ENCODE measurements at regions not wholly inside any gene's neighbourhood (a gene's known extent, or its start where the extent isn't known, plus 50 kb on each side); places are given as distances from the start of the nearest gene placed in this dataset.

DNA sequence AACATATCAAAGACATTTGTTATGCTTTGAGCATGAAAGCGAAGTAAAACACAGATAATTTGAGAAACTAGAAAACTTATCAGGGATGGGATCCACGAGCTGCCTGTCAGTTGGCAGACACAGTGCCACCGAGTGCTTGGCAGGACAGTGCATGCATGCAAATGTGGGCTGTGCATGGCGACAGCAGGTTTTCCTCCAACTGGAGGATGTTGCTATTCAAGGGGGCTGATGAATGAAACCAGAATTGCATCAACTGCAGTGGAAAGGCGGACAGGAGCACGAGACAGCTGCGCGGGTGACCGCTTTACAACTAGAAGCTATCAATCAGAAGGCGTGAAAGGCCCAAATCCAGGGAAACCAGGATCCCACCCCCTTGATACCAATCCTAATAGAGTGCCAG, 244.3 kb downstream of the NR2F2 start:
- H3K79me2 ChIP-seq (ENCODE audit: insufficient read depth, low read length), result no peaks in the 10 kb centered on the region
- H3K9me3 ChIP-seq (ENCODE audit: low read length), result no peaks in the 10 kb centered on the region
- H3K4me2 ChIP-seq (ENCODE audit: low read depth, low read length), result no peak overlapping the region
- no TSS peak for BruUV-seq (replicated peaks)
- ATAC-seq (no peak), DNase-seq (ENCODE audit: low spot score) (no peak), FAIRE-seq (no peak)
- in situ Hi-C loops (cut with HindIII; ENCODE audit: extremely low pct_ligation_motif_present, low pct_unique_long_range_greater_than_20kb), result no loop called here
- no peak overlapping the region for H3K27ac ChIP-seq (ENCODE audit: extremely low read length, insufficient read depth, low read length)
- TF ChIP-seq ZNF674 (CRISPR knock-in tag; IDR thresholded peaks at IDR 0.05; ENCODE audit: low read depth) (no peak), RORA (CRISPR knock-in tag; IDR thresholded peaks at IDR 0.05) (no peak), FOXA3 (CRISPR knock-in tag; IDR thresholded peaks at IDR 0.05) (no peak), GTF2F1 (IDR thresholded peaks at IDR 0.05; ENCODE audit: low read length) (no peak), U2AF2 (IDR thresholded peaks at IDR 0.05; ENCODE audit: low read depth, low read length) (no peak), MEF2D (CRISPR knock-in tag; IDR thresholded peaks at IDR 0.05) (no peak), XRCC5 (optimal IDR thresholded peaks at IDR 0.05; ENCODE audit: low read length) (no peak), SRY (CRISPR knock-in tag; IDR thresholded peaks at IDR 0.05) (no peak), ZNF260 (CRISPR knock-in tag; IDR thresholded peaks at IDR 0.05; ENCODE audit: borderline replicate concordance, low read depth) (no peak), FOXK1 (CRISPR knock-in tag; IDR thresholded peaks at IDR 0.05; ENCODE audit: borderline replicate concordance, low read depth) (no peak), ZNF7 (CRISPR knock-in tag; IDR thresholded peaks at IDR 0.05) (no peak), ZNF564 (CRISPR knock-in tag; IDR thresholded peaks at IDR 0.05) (no peak), ZNF629 (CRISPR knock-in tag; conservative IDR thresholded peaks at IDR 0.05) (no peak), GZF1 (CRISPR knock-in tag; IDR thresholded peaks at IDR 0.05) (no peak), ZNF441 (CRISPR knock-in tag; IDR thresholded peaks at IDR 0.05; ENCODE audit: borderline replicate concordance) (no peak)
- TF ChIP-seq, protein P1, sequence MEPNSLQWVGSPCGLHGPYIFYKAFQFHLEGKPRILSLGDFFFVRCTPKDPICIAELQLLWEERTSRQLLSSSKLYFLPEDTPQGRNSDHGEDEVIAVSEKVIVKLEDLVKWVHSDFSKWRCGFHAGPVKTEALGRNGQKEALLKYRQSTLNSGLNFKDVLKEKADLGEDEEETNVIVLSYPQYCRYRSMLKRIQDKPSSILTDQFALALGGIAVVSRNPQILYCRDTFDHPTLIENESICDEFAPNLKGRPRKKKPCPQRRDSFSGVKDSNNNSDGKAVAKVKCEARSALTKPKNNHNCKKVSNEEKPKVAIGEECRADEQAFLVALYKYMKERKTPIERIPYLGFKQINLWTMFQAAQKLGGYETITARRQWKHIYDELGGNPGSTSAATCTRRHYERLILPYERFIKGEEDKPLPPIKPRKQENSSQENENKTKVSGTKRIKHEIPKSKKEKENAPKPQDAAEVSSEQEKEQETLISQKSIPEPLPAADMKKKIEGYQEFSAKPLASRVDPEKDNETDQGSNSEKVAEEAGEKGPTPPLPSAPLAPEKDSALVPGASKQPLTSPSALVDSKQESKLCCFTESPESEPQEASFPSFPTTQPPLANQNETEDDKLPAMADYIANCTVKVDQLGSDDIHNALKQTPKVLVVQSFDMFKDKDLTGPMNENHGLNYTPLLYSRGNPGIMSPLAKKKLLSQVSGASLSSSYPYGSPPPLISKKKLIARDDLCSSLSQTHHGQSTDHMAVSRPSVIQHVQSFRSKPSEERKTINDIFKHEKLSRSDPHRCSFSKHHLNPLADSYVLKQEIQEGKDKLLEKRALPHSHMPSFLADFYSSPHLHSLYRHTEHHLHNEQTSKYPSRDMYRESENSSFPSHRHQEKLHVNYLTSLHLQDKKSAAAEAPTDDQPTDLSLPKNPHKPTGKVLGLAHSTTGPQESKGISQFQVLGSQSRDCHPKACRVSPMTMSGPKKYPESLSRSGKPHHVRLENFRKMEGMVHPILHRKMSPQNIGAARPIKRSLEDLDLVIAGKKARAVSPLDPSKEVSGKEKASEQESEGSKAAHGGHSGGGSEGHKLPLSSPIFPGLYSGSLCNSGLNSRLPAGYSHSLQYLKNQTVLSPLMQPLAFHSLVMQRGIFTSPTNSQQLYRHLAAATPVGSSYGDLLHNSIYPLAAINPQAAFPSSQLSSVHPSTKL (CRISPR knock-in tag; IDR thresholded peaks at IDR 0.05), result no peak
- intact Hi-C loops (cut with micrococcal nuclease; ENCODE audit: unreplicated experiment), result no loop called here
- ChIA-PET CTCF (ENCODE audit: low intra/inter-chr PET ratio, low total read pairs) (no interaction called here), POLR2A (no interaction called here)
- 35% methylated on average over 8 of the region's 10 CpGs for WGBS (ENCODE audit: low lambda C conversion rate)
- no peak overlapping the region for H3K9ac ChIP-seq (ENCODE audit: insufficient read depth, low read depth, low read length)
- H3K27me3 ChIP-seq (ENCODE audit: control insufficient read depth in 1 of 2, insufficient read depth in 2 of 2, low read length in 2 of 2), result no peaks in the 10 kb centered on the region
- no peaks in the 10 kb centered on the region for H3K36me3 ChIP-seq (replicated peaks in 1 of 2; ENCODE audit: control insufficient read depth in 1 of 2, insufficient read depth in 2 of 2, low read length in 2 of 2)
- no peak overlapping the region for H2AFZ ChIP-seq (ENCODE audit: low read length)
- no peaks in the 10 kb centered on the region for H3K4me1 ChIP-seq (ENCODE audit: insufficient read depth, low read length)
- H3K4me3 ChIP-seq (replicated peaks in 1 of 3; ENCODE audit: insufficient read depth in 1 of 3, low read depth in 2 of 3, low read length in 3 of 3), result no peak overlapping the region
- H4K20me1 ChIP-seq (ENCODE audit: insufficient read depth, low read length), result no peaks in the 10 kb centered on the region

Measured in HepG2 (cell line).